Urinary bladder (tissue), 3 donors: ENCODE measurements at regions not wholly inside any gene's neighbourhood (a gene's known extent, or its start where the extent isn't known, plus 50 kb on each side); places are given as distances from the start of the nearest gene placed in this dataset.

Source experiments
- DNase-seq: peaks from one replicate; pipeline ENCODE4 v3.0.0-alpha.2; 2015; ENCODE audit errors: extremely low spot score
- H3K27ac ChIP-seq: one replicate; pipeline ENCODE4 v1.5.1; 2013; ENCODE audit warnings: low read depth, mild to moderate bottlenecking, moderate library complexity
- H3K36me3 ChIP-seq: one replicate; pipeline ENCODE4 v1.6.1; 2013; ENCODE audit warnings: mild to moderate bottlenecking, moderate library complexity; ENCODE audit not compliant: insufficient read depth
- H3K4me1 ChIP-seq: one replicate; pipeline ENCODE4 v1.6.1; 2013; ENCODE audit warnings: mild to moderate bottlenecking, moderate library complexity; ENCODE audit not compliant: insufficient read depth
- H3K4me3 ChIP-seq: one replicate; pipeline ENCODE4 v1.5.1; 2013; ENCODE audit warnings: low read depth, low read length
- WGBS: extraction: QIAGEN DNeasy Blood & Tissue Kit; methylation state at CpG from one replicate; pipeline ENCODE4 v1.1.7; 2013; 5-methylcytosine and 5-hydroxymethylcytosine counted together
- donor health status: healthy with polysubstance abuse.
- donor health status: healthy.

DNA sequence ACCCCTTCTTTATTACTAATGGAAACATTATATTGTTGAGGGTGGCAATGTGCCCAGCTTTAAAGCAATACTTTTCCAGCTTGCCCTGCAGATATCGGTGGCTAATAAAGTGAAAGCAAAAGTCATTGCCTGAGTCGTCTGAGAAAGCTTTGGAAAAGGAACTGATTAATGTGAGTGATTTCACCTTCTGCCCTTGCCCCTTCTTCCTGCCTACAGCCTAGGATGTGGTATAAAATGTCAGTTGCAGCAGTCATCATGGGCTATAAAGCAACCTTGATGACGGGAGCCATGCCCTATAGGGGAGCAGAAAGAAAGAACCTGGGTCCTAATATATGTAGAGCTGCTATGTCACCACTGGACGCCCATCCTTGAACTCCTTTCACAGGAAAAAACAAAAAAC is 132.4 kb upstream of the USP9X start:
- DNase-seq: no peak
- 43% methylated on average over 4 of the region's 4 CpGs for whole genome bisulfite sequencing
- H3K4me3 ChIP-seq: no peak overlapping the region
- H3K36me3 ChIP-seq: no peaks in the 10 kb centered on the region
- H3K4me1 ChIP-seq: no peaks in the 10 kb centered on the region
- H3K27ac ChIP-seq: no peak overlapping the region

- WGBS: 90% methylated on average over 2 of the region's 2 CpGs
Measured at GRCh38 chrX:40953369-40953768, 131.9 kb upstream of the USP9X start.

DNA sequence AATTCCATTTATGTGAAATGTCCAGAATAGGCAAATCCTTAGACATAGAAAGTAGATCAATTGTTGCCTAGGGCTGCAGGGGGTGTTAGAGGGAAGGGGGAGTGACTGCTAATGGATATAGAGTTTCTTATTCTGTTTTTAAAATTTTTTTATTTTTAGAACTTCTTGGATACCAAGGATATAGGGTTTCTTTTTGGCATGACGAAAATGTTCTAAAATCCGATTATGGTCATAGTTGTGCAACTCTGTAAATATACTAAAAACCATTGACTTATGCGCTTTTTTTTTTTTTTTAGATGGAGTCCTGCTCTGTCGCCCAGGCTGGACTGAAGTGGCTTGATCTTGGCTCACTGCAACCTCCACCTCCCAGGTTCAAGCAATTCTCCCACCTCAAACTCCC is 125.2 kb upstream of the USP9X start:
- DNase-seq: no peak
- no peaks in the 10 kb centered on the region for H3K36me3 ChIP-seq
- no peak overlapping the region for H3K27ac ChIP-seq
- WGBS: 87% methylated on average over 4 of the region's 4 CpGs
- no peaks in the 10 kb centered on the region for H3K4me1 ChIP-seq
- no peak overlapping the region for H3K4me3 ChIP-seq

More at GRCh38 chrX:40953369-40953768, 131.9 kb upstream of the USP9X start:
- Histone ChIP-seq H3K36me3 (no peaks in the 10 kb centered on the region), H3K27ac (no peak overlapping the region), H3K4me3 (no peak overlapping the region), H3K4me1 (no peaks in the 10 kb centered on the region)
- DNase-seq: no peak

DNA sequence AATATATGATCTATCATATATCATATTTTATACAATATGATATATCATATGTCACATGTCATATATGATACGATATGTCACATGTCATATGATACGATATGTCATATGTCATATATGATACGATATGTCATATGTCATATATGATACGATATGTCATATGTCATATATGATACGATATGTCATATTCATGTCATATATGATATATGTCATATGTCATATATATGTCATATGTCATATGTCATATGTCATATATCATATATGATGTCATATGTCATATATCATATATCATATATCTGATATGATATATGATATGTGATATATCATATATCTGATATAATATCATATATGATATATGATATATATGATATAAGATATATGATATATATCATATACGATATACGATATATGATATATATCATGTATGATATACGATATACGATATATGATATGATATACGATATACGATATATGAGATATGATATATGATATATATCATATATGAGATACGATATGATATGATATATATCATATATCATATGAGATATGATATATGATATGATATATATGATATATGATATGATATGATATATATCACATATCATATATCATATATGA is 122.3 kb upstream of the USP9X start:
- no peaks in the 10 kb centered on the region for H3K36me3 ChIP-seq
- H3K4me1 ChIP-seq: no peaks in the 10 kb centered on the region
- no peak overlapping the region for H3K27ac ChIP-seq
- DNase-seq: no peak
- 90% methylated on average over 12 of the region's 12 CpGs for WGBS
- H3K4me3 ChIP-seq: no peak overlapping the region

- H3K27ac ChIP-seq: no peak overlapping the region
- no peaks in the 10 kb centered on the region for H3K4me1 ChIP-seq
- no peak overlapping the region for H3K4me3 ChIP-seq
- H3K36me3 ChIP-seq: no peaks in the 10 kb centered on the region
- 100% methylated on average over 1 of the region's 1 CpG for WGBS
- no peak for DNase-seq
Measured at GRCh38 chrX:40964008-40964407, 121.2 kb upstream of the USP9X start.

DNA sequence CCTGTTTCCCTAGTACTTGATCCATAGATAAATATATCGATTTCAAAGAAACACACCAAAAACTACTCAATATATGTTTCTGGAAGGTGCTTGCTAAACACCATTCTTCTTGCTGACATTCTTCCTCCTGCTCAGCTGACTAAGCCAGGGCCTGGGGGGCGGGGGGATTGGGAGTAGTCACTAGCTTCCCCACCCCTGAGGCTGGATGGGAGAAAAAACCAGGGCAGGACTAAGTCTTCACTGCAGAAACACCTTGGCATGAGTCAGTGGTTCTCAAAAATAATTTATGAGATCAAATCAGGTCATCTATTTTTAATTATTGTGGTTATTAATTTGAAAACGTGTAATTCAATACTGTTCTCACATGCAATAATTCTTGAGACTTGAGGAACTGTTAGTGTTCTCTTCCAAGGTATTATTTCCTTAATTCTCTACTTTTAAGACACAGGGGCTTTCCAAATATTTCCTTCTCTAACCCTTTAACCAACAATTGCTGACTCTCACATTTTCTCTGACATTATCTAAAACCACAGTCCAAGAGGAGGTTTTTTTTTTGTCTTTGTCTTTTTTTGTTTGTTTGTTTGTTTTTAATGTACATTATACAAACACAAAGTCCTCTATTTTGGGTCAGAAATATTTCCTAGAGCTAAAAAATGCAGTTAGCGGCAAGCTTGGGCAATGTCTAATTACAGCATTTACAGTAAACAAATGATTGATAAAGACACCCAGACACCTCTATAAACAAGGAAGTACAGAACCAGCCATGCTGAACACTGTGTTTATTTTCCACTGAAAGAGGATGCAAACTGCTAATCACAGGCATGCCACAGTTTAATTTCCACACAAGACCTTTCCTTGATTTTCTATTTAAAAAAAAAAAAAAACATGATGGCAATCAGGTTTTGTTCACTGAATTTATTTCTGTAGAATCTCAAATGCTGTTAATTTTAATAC is 120.3 kb upstream of the USP9X start:
- Histone ChIP-seq H3K4me3 (no peak overlapping the region), H3K36me3 (no peaks in the 10 kb centered on the region), H3K27ac (no peak overlapping the region), H3K4me1 (no peaks in the 10 kb centered on the region)
- DNase-seq: no peak
- 66% methylated on average over 4 of the region's 4 CpGs for WGBS

DNA sequence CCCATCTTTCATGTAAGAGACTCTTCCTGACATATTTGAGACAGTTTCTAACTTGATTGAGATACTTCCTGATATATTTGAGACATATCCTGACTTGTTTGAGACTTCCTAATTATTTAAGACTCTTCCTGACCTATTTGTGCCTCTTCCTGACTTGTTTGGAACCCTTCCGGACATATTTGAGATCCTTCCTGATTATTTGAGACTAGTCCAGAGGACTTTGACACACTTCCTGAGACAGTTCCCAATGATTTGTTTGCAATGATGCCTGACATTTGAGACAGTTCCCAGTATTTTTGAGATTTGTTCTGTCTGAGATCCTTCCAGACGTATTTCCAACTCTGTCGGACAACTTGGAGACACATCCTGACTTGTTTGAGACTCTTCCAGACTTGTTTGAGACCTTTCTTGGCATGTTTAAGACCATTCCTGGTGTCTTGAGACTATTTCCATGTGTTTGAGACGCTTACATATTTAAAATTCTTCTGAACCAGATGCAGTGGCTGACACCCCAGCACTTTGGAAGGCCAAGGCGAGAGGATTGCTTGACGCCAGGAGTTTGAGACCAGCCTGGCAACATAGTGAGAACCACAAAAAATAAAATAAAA is 118.9 kb upstream of the USP9X start:
- 70% methylated on average over 6 of the region's 6 CpGs for WGBS
- Histone ChIP-seq H3K4me3 (no peak overlapping the region), H3K27ac (no peak overlapping the region), H3K4me1 (no peaks in the 10 kb centered on the region), H3K36me3 (no peaks in the 10 kb centered on the region)
- DNase-seq: no peak

GRCh38 chrX:40968180-40968579 is 117.1 kb upstream of the USP9X start:
- WGBS: 92% methylated on average over 7 of the region's 7 CpGs
- DNase-seq: no peak
- H3K27ac ChIP-seq: no peak overlapping the region
- H3K4me1 ChIP-seq: no peaks in the 10 kb centered on the region
- H3K4me3 ChIP-seq: no peak overlapping the region
- no peaks in the 10 kb centered on the region for H3K36me3 ChIP-seq

DNA sequence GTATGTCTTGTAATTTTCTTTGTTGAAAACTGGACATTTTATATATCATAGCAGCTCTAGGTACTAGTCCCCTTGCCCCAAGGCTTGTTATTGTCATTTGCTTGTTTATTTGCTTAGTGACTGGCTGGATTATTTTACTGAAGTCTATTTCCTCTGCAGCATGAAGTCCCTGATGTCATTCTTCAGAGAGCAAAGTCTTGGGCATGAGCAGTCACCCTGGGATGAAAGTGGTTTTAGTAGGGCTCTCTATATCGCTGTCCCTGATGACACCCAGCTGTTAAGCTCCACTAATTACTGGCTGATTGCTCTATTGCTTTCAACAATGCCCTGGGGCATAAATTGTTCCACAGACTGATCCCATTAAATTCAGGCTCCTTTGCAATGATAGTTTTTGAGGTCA is 113.5 kb upstream of the USP9X start:
- no peaks in the 10 kb centered on the region for H3K4me1 ChIP-seq
- 30% methylated on average over 1 of the region's 1 CpG for WGBS
- H3K4me3 ChIP-seq: no peak overlapping the region
- H3K27ac ChIP-seq: no peak overlapping the region
- no peak for DNase-seq
- H3K36me3 ChIP-seq: no peaks in the 10 kb centered on the region

DNA sequence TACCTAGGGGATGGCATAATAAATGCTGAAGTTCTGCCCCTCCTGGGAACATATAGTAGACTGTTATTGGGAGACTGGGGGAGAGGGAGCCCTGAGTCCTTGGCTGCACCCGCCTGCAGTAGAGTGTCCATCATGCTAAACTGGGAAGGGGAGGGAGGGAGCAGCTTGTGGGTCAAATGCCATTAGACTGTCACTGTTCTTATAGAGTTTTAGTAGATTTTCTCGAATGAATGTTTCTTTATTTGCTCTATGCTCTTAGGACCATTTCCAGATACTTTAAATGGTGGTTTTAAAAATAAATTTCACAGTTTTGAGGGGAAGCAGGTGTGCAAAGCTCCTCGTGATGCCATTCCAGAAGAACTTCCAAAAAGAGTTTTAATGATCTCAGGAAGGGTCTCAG is 111.6 kb upstream of the USP9X start:
- 76% methylated on average over 3 of the region's 3 CpGs for WGBS
- DNase-seq: no peak
- H3K4me3 ChIP-seq: no peak overlapping the region
- H3K36me3 ChIP-seq: no peaks in the 10 kb centered on the region
- H3K27ac ChIP-seq: no peak overlapping the region
- no peaks in the 10 kb centered on the region for H3K4me1 ChIP-seq

DNA sequence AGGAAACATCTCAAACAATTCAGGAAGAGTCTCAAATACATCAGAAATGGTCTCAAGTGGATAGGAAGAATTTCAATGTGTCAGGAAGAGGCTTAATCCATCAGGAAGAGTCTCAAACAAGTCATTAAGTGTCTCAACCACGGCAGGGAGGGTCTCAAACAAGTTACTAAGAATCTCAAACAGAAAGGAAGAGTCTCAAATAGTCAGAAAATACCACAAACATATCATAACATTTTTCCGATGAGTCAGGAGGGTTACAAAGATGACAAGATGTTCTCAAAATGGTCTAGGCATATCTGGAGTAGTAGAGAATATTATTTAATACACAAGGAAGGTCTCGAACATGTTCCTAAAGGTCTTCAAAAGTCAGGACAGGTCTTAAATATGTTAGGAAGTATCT is 109.3 kb upstream of the USP9X start:
- H3K4me1 ChIP-seq: no peaks in the 10 kb centered on the region
- WGBS: 87% methylated on average over 3 of the region's 3 CpGs
- DNase-seq: no peak

GRCh38 chrX:40976981-40977380 is 108.3 kb upstream of the USP9X start:
- Histone ChIP-seq H3K4me3 (no peak overlapping the region), H3K4me1 (no peaks in the 10 kb centered on the region), H3K36me3 (no peaks in the 10 kb centered on the region), H3K27ac (no peak overlapping the region)
- DNase-seq: no peak
- WGBS: 95% methylated on average over 1 of the region's 1 CpG

More for the DNA sequence above, 109.3 kb upstream of the USP9X start:
- Histone ChIP-seq H3K27ac (no peak overlapping the region), H3K36me3 (no peaks in the 10 kb centered on the region), H3K4me3 (no peak overlapping the region)

DNA sequence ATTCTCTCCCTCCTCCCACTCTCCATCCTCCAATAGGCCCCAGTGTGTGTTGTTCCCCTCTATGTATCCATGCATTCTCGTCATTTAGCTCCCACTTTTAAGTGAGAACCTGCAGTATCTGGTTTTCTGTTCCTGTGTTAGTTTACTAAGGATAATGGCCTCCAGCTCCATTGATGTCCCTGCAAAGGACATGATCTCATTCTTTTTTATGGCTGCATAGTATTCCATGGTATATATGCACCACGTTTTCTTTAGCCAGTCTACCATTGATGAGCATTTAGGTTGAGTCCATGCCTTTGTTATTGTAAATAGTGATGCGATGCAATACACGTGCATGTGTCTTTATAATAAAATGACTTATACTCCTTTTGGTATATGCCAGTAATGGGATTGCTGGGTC is 100.3 kb upstream of the USP9X start:
- Histone ChIP-seq H3K4me1 (no peaks in the 10 kb centered on the region), H3K27ac (no peak overlapping the region), H3K36me3 (no peaks in the 10 kb centered on the region), H3K4me3 (no peak overlapping the region)
- DNase-seq: no peak
- 91% methylated on average over 4 of the region's 4 CpGs for WGBS

GRCh38 chrX:40987413-40987812 is 97.8 kb upstream of the USP9X start:
- WGBS: 69% methylated on average over 2 of the region's 2 CpGs
- Histone ChIP-seq H3K36me3 (no peaks in the 10 kb centered on the region), H3K27ac (no peak overlapping the region), H3K4me3 (no peak overlapping the region), H3K4me1 (no peaks in the 10 kb centered on the region)
- no peak for DNase-seq
